Neural cell (in vitro differentiated cells): ENCODE measurements at regions not wholly inside any gene's neighbourhood (a gene's known extent, or its start where the extent isn't known, plus 50 kb on each side); places are given as distances from the start of the nearest gene placed in this dataset.

ENCODE experiments used
- H2AFZ ChIP-seq: fragments of 200-600, 300-800 bp; sonication (generic), shearing (Covaris generic); 2 replicates; pipeline ENCODE4 v1.6.0; 2014; ENCODE audit warnings: low read depth, mild to moderate bottlenecking, antibody characterized with exemption, low read length, moderate library complexity
- H3F3A ChIP-seq: fragments of 200-600 bp; shearing (Covaris generic); 2 replicates; pipeline ENCODE4 v1.6.1; 2016; ENCODE audit warnings: mild to moderate bottlenecking, moderate library complexity, mixed read lengths, antibody characterized with exemption, low read length; ENCODE audit not compliant: insufficient read depth, poor library complexity, severe bottlenecking
- H3K27ac ChIP-seq: fragments of 200-600, 300-800 bp; sonication (generic), shearing (Covaris generic); 2 replicates; pipeline ENCODE4 v1.5.1; 2014; ENCODE audit warnings: mild to moderate bottlenecking, low read length, moderate library complexity
- H3K27me3 ChIP-seq: fragments of 300-800, 200-600 bp; sonication (generic), shearing (Covaris generic); 2 replicates; pipeline ENCODE4 v1.6.0; 2014; ENCODE audit warnings: mild to moderate bottlenecking, low read depth, low read length, moderate library complexity; ENCODE audit not compliant: insufficient read depth
- H3K36me3 ChIP-seq: fragments of 300-800, 200-600 bp; sonication (generic), shearing (Covaris generic); 2 replicates; pipeline ENCODE4 v1.5.1; 2014; ENCODE audit warnings: mild to moderate bottlenecking, antibody characterized with exemption, low read length, moderate library complexity; ENCODE audit not compliant: insufficient read depth
- H3K4me2 ChIP-seq: fragments of 300-800, 200-600 bp; sonication (generic), shearing (Covaris generic); 2 replicates; pipeline ENCODE4 v1.6.0; 2014; ENCODE audit warnings: mild to moderate bottlenecking, low read length
- H3K4me3 ChIP-seq: fragments of 300-800, 200-600 bp; sonication (generic), shearing (Covaris generic); 2 replicates; pipeline ENCODE4 v1.5.1; 2014; ENCODE audit warnings: mild to moderate bottlenecking, low read length, moderate library complexity
- H3K79me2 ChIP-seq: fragments of 200-600 bp; shearing (Covaris generic); replicated peaks from 2 replicates; pipeline ENCODE4 v1.6.0; 2014; ENCODE audit warnings: mild to moderate bottlenecking, low read length, moderate library complexity; ENCODE audit not compliant: insufficient read depth
- H3K9ac ChIP-seq: fragments of 300-800, 200-600 bp; sonication (generic), shearing (Covaris generic); 2 replicates; pipeline ENCODE4 v1.6.1; 2016; ENCODE audit warnings: mild to moderate bottlenecking, low read length, mixed read lengths
- H3K9me2 ChIP-seq: fragments of 200-600 bp; shearing (Covaris generic); 2 replicates; pipeline ENCODE4 v1.6.1; 2016; ENCODE audit warnings: mild to moderate bottlenecking, low read length, mixed read lengths; ENCODE audit not compliant: insufficient read depth
- H3K9me3 ChIP-seq: fragments of 200-600, 300-800 bp; sonication (generic), shearing (Covaris generic); 2 replicates; pipeline ENCODE4 v1.6.1; 2016; ENCODE audit warnings: mild to moderate bottlenecking, mixed run types, low read length, moderate library complexity, mixed read lengths
- H4K20me1 ChIP-seq: fragments of 200-600 bp; shearing (Covaris generic); 2 replicates; pipeline ENCODE4 v1.6.1; 2016; ENCODE audit warnings: mild to moderate bottlenecking, mixed run types; ENCODE audit not compliant: insufficient read depth
- CTCF ChIP-seq: fragments of 450-650 bp; IDR thresholded peaks from 2 replicates; pipeline ENCODE4 v1.5.1; 2014; ENCODE audit warnings: antibody characterized with exemption, mild to moderate bottlenecking, moderate library complexity; ENCODE audit not compliant: poor library complexity, severe bottlenecking
- EP300 ChIP-seq: fragments of 450-650 bp; conservative IDR thresholded peaks from 2 replicates; pipeline ENCODE4 v1.6.1; 2014; ENCODE audit warnings: antibody characterized with exemption, mild to moderate bottlenecking, moderate library complexity; ENCODE audit not compliant: poor library complexity, severe bottlenecking
- EZH2 ChIP-seq: fragments of 200-600, 300-800 bp; shearing (Covaris generic), sonication (generic); IDR thresholded peaks from 2 replicates; pipeline ENCODE4 v1.6.1; 2014; ENCODE audit warnings: antibody characterized with exemption, low read length, borderline replicate concordance, mild to moderate bottlenecking; ENCODE audit not compliant: insufficient read depth, poor library complexity, severe bottlenecking
- MXI1 ChIP-seq: fragments of 450-650 bp; conservative IDR thresholded peaks from 2 replicates; pipeline ENCODE4 v1.6.1; 2014; ENCODE audit warnings: antibody characterized with exemption, mild to moderate bottlenecking; ENCODE audit not compliant: poor library complexity, severe bottlenecking
- POLR2AphosphoS5 ChIP-seq: IDR thresholded peaks from 2 replicates; pipeline ENCODE4 v1.6.1; 2012
- RAD21 ChIP-seq: fragments of 450-650 bp; conservative IDR thresholded peaks from 2 replicates; pipeline ENCODE4 v1.6.1; 2014; ENCODE audit warnings: antibody characterized with exemption, mild to moderate bottlenecking, moderate library complexity
- REST ChIP-seq: IDR thresholded peaks from 2 replicates; pipeline ENCODE4 v1.6.1; 2012; ENCODE audit warnings: borderline replicate concordance
- SMC3 ChIP-seq: fragments of 450-650 bp; conservative IDR thresholded peaks from 2 replicates; pipeline ENCODE4 v1.6.1; 2014; ENCODE audit warnings: antibody characterized with exemption, mild to moderate bottlenecking, moderate library complexity; ENCODE audit not compliant: poor library complexity
- TAF1 ChIP-seq: IDR thresholded peaks from 2 replicates; pipeline ENCODE4 v1.6.1; 2012; ENCODE audit warnings: low read depth

- no peak overlapping the region for H3K9ac ChIP-seq
- H3K9me2 ChIP-seq: no peaks in the 10 kb centered on the region
- no peak overlapping the region for H3K4me2 ChIP-seq
- no peaks in the 10 kb centered on the region for H4K20me1 ChIP-seq
- no peaks in the 10 kb centered on the region for H3K9me3 ChIP-seq
- H3F3A ChIP-seq: no peaks in the 10 kb centered on the region
- H3K27ac ChIP-seq: no peak overlapping the region
- H3K36me3 ChIP-seq: no peaks in the 10 kb centered on the region
- TF ChIP-seq POLR2AphosphoS5 (no peak), EP300 (no peak), SMC3 (no peak)
- no peak overlapping the region for H3K4me3 ChIP-seq
- no peak overlapping the region for H2AFZ ChIP-seq
- H3K27me3 ChIP-seq: no peaks in the 10 kb centered on the region
- H3K79me2 ChIP-seq: no peaks in the 10 kb centered on the region
These were observed 489.4 kb downstream of the PRELID2 start for GRCh38 chr5:145345511-145346287.

- Histone ChIP-seq H3K4me2 (no peak overlapping the region), H4K20me1 (no peaks in the 10 kb centered on the region), H3K9me2 (no peaks in the 10 kb centered on the region), H3F3A (no peaks in the 10 kb centered on the region), H3K79me2 (no peaks in the 10 kb centered on the region), H3K9me3 (no peaks in the 10 kb centered on the region), H3K36me3 (no peaks in the 10 kb centered on the region), H3K27ac (no peak overlapping the region), H3K27me3 (no peaks in the 10 kb centered on the region), H3K9ac (no peak overlapping the region), H2AFZ (no peak overlapping the region), H3K4me3 (no peak overlapping the region)
- TF ChIP-seq REST (no peak), CTCF (no peak), EP300 (no peak), SMC3 (no peak), EZH2 (no peak), TAF1 (no peak), POLR2AphosphoS5 (no peak), MXI1 (no peak), RAD21 (no peak)
These were observed 493.3 kb downstream of the PRELID2 start for GRCh38 chr5:145341842-145342241.
